Activated CD4-positive, alpha-beta memory T cell treated with anti-CD3 and anti-CD28 coated beads, Interleukin-2, amount 10 ng/mL, durations not matched to agents 7 days and 5 days (primary cell): ENCODE measurements at regions not wholly inside any gene's neighbourhood (a gene's known extent, or its start where the extent isn't known, plus 50 kb on each side); places are given as distances from the start of the nearest gene placed in this dataset.

Experiments
- CTCF ChIA-PET: fragments of 350-600 bp; sonication (Branson Sonifier 250); formaldehyde crosslinking; loops from one replicate; lab custom pipeline; 2021; ENCODE audit warnings: antibody characterized with exemption, inconsistent platforms; lab: Charles Lee
- POLR2A ChIA-PET: fragments of 350-600 bp; sonication (Branson Sonifier 250); formaldehyde crosslinking; loops from one replicate; lab custom pipeline; 2021; ENCODE audit warnings: antibody characterized with exemption; lab: Charles Lee
- DNase-seq: peaks from one replicate; pipeline ENCODE4 v3.0.0-alpha.2; 2020
- H3K27ac Mint-ChIP-seq: one replicate; pipeline ENCODE4 v1.8.0; 2021; ENCODE audit warnings: mild to moderate bottlenecking, mixed read lengths
- H3K27me3 Mint-ChIP-seq: one replicate; pipeline ENCODE4 v1.8.0; 2021; ENCODE audit warnings: mixed read lengths
- H3K36me3 Mint-ChIP-seq: one replicate; pipeline ENCODE4 v1.8.0; 2021; ENCODE audit warnings: low read depth, mixed read lengths
- H3K4me1 Mint-ChIP-seq: one replicate; pipeline ENCODE4 v1.8.0; 2021; ENCODE audit warnings: mixed read lengths
- H3K4me3 Mint-ChIP-seq: one replicate; pipeline ENCODE4 v1.8.0; 2021; ENCODE audit warnings: mild to moderate bottlenecking, mixed read lengths
- H3K9me3 Mint-ChIP-seq: one replicate; pipeline ENCODE4 v1.8.0; 2021; ENCODE audit warnings: mixed read lengths

DNA sequence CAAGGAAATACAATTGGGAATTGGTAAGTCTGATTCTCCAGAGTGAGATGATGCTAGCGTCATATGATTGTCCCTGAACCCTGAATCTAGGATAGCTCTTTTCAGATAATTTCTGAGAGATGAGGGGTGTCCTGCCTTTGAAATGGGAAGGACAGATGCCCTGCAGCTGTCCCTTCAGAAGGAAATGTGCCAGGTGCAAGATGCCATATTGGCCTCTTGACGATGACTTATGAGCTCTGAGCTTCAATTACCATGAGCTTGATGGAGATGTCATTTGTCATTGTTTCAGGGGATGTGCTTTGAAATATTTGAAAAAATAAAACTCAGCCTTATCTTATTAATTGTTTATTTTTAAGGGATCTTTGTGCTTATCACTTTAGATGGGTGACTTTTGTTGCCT, 185.1 kb downstream of the DACT1 start:
- ChIA-PET POLR2A (no interaction called here), CTCF (no interaction called here)
- Mint-ChIP-seq H3K9me3 (peaks cover 7% of the 10 kb centered on the region), H3K36me3 (no peaks in the 10 kb centered on the region), H3K27me3 (peaks cover 1% of the 10 kb centered on the region), H3K4me3 (no peak overlapping the region), H3K27ac (no peak overlapping the region), H3K4me1 (no peaks in the 10 kb centered on the region)
- no peak for DNase-seq

DNA sequence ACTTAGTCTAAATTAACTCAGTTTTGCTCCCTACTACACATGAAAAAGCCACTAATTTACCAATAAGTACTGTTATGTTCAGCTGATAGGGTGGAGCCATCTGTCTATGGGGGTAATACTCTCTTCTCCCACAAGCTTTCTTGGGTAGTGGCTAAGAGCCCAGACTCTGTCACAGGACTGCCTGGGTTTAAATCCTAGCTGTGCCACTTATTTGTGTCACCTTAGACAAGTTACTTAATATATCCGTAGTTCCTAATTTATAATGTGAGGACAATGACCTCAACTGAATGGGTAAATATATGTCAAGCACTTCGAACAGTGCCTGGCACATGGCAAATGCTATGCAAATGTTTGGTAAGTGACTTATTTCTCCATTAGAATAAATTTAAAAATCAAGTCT, 185.6 kb downstream of the DACT1 start:
- H3K4me3 Mint-ChIP-seq: no peak overlapping the region
- peaks cover 1% of the 10 kb centered on the region for H3K27me3 Mint-ChIP-seq
- H3K9me3 Mint-ChIP-seq: peaks cover 7% of the 10 kb centered on the region
- H3K4me1 Mint-ChIP-seq: no peaks in the 10 kb centered on the region
- H3K36me3 Mint-ChIP-seq: no peaks in the 10 kb centered on the region
- POLR2A ChIA-PET: no interaction called here
- CTCF ChIA-PET: no interaction called here
- no peak overlapping the region for H3K27ac Mint-ChIP-seq
- DNase-seq: no peak

DNA sequence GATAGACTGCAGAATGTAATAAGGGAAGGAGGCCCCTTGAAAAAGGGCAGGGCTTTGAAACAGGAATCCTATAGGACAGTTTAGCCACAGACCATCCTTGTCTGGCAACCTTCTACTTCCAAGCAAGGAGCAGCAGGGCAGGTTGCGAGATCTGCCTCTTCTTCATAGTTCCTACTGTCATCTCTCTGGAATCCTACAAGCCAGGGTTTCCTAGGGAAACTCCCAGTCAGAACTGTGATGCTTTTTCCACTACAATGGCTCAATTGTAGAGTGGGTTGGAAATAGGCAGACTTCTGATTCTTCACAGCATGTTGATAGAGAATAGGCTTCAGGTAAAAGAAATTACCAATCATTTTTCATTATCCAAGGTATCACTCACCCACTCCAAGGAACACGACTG, 186.3 kb downstream of the DACT1 start:
- no peaks in the 10 kb centered on the region for H3K36me3 Mint-ChIP-seq

DNA sequence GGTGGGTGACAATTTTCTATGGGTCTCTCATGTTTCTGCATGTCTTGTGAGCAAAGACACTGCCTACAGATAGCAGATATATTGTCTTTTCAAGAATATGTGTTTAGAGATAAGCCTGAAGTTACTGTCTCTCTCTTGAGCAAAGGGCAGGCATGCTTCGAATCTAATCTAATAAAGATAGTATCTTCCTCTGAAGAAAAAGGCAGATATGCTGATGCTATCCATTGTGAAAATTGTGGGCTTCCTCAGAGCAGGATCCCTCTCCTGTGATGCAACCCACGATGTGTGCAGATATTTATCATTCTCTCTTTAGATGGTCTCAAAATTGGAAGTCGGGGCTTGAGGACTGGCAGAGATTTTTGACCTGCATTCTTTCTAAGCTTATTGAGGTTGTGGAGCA, 187.0 kb downstream of the DACT1 start:
- no peak overlapping the region for H3K27ac Mint-ChIP-seq
- ChIA-PET CTCF (no interaction called here), POLR2A (no interaction called here)
- H3K36me3 Mint-ChIP-seq: no peaks in the 10 kb centered on the region
- peaks cover 7% of the 10 kb centered on the region for H3K9me3 Mint-ChIP-seq
- no peak overlapping the region for H3K4me3 Mint-ChIP-seq
- no peak for DNase-seq
- peaks cover 2% of the 10 kb centered on the region for H3K4me1 Mint-ChIP-seq
- peaks cover 1% of the 10 kb centered on the region for H3K27me3 Mint-ChIP-seq

More for the DNA sequence above, 186.3 kb downstream of the DACT1 start:
- Mint-ChIP-seq H3K27me3 (peaks cover 1% of the 10 kb centered on the region), H3K27ac (no peak overlapping the region), H3K9me3 (peaks cover 7% of the 10 kb centered on the region), H3K4me1 (no peaks in the 10 kb centered on the region), H3K4me3 (no peak overlapping the region)
- ChIA-PET POLR2A (no interaction called here), CTCF (no interaction called here)
- no peak for DNase-seq

DNA sequence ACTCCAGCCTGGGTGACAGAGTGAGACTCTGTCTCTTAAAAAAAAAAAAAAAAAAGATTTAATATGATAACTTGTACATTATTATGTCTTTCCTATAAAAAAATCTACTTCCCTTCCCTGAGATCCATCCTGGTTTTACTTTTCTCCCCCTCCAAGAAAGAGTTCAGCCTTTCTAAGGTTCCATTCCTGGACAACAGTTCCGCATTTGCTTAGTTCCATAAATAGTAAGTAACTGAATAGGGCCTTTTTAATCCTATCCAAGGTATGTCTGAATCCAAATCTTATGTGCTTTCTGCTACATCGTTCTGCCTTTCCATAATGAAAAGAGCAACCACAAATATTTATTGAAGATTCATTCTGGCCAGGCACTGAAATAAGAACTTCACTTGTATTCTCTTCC, 187.8 kb downstream of the DACT1 start:
- Mint-ChIP-seq H3K36me3 (no peaks in the 10 kb centered on the region), H3K4me3 (no peak overlapping the region), H3K9me3 (peaks cover 7% of the 10 kb centered on the region), H3K4me1 (peaks cover 2% of the 10 kb centered on the region), H3K27me3 (peaks cover 1% of the 10 kb centered on the region), H3K27ac (no peak overlapping the region)
- POLR2A ChIA-PET: no interaction called here
- DNase-seq: no peak
- CTCF ChIA-PET: no interaction called here

DNA sequence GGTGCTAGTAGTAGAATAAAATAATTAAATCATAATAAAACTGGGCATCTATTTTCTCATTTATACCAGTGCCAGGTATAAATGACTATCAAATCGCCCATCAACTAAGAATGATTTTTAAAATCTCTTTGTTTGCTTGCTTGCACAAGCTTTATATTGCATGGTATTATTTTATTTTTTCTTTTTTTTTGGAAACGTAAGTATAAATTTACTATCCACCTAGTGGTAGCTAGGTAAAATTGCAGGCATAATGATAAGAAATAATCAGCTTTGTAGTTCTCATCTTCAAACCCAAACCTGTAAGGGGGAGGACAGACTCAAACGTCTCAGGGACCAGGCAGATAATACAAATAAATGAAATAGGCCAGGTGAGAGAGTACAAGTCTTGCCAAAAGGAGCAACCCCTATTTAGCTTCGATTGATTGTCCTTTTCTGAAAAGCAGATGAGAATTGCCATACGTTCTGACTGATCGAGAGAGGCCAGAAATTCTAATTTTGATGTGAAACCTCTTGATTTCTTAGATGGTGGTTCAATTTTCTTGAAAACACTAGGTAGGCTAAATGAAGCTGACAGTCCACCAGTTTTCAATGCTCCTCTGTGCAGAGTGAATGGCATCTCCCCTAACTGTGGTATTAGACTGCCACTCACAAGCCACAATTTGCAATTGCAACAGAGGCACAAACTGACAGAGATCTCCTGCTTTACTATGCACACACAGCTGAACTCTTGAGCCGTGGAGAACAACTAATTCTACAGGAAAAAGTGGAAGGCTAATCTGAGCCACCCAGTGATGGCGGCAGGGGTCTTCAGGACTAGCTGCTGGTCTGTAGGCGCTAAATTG, 189.3 kb downstream of the DACT1 start:
- ChIA-PET POLR2A (no interaction called here), CTCF (interaction anchor here (1.3 kb wide), 1 partner anchor 326 kb away, joined by 9 read pairs; no protein-coding TSS in a partner anchor)
- no peaks in the 10 kb centered on the region for H3K36me3 Mint-ChIP-seq
- DNase-seq: no peak
- H3K27ac Mint-ChIP-seq: no peak overlapping the region
- peaks cover 7% of the 10 kb centered on the region for H3K9me3 Mint-ChIP-seq
- peaks cover 2% of the 10 kb centered on the region for H3K4me1 Mint-ChIP-seq
- no peak overlapping the region for H3K4me3 Mint-ChIP-seq
- H3K27me3 Mint-ChIP-seq: no peaks in the 10 kb centered on the region

DNA sequence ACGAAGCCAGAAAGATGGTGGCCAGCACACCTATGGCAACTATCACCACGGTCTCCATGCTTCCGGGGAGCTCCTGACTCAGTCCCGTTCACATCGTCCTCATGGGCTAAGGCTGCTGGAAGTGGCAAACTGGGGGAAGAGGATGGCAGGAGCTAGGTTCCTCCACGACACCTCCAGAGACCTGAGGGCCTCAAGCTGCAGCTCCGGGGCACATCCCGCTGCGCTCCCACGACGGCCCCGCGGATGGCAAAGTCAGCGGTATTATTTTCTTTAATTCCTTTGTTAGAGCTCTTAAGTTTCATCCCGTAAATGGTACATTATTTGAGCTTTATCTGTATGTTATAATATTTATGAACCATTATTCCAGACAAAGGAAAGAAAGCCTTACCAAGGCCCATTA, 190.5 kb downstream of the DACT1 start:
- ChIA-PET CTCF (no interaction called here), POLR2A (no interaction called here)
- H3K27me3 Mint-ChIP-seq: no peaks in the 10 kb centered on the region
- peaks cover 7% of the 10 kb centered on the region for H3K9me3 Mint-ChIP-seq
- peaks cover 2% of the 10 kb centered on the region for H3K4me1 Mint-ChIP-seq
- no peaks in the 10 kb centered on the region for H3K36me3 Mint-ChIP-seq
- DNase-seq: no peak
- no peak overlapping the region for H3K4me3 Mint-ChIP-seq
- no peak overlapping the region for H3K27ac Mint-ChIP-seq

DNA sequence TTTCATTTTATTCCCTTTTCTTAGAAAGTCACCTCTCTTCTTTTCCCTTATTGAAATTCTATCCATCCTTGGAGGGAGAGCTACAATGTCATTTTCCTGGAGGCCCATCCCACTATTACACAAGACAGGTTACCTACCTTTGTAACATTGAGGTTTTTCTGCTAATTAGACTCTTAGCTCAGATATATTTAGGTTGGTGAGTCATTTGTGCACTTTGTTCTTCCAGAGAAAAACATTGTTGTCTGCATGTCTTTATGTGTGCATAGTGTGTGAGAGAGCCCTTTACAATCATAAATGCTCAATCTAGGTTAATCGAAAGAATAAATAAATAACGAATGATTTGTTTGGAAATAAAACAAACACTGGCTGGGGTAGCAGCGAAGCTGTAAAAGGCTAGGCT, 191.8 kb downstream of the DACT1 start:
- no peak for DNase-seq
- Mint-ChIP-seq H3K27ac (no peak overlapping the region), H3K27me3 (no peaks in the 10 kb centered on the region), H3K9me3 (peaks cover 7% of the 10 kb centered on the region), H3K4me1 (peaks cover 2% of the 10 kb centered on the region), H3K36me3 (no peaks in the 10 kb centered on the region), H3K4me3 (no peak overlapping the region)
- POLR2A ChIA-PET: no interaction called here
- CTCF ChIA-PET: no interaction called here

DNA sequence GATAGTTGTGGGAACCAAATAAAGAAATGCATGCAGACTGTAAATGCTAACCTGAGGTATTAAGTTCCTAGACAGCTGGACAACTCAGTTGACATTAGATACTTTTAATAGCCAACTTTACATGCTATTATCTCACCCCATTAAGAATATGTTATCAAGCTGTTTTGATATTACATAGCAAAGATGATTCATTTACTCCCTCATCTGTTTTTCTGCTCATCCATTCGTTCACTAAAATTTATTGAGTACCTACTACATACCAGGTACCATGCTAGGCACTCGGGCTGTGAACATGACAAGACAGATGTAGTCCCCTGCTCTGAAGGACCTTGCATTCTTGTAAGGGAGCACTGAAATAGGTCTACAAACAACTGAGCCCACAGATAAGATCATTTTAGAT, 192.4 kb downstream of the DACT1 start:
- no peak overlapping the region for H3K27ac Mint-ChIP-seq
- H3K4me3 Mint-ChIP-seq: no peak overlapping the region
- peaks cover 7% of the 10 kb centered on the region for H3K9me3 Mint-ChIP-seq
- CTCF ChIA-PET: no interaction called here
- no peak for DNase-seq
- H3K36me3 Mint-ChIP-seq: no peaks in the 10 kb centered on the region
- peaks cover 2% of the 10 kb centered on the region for H3K4me1 Mint-ChIP-seq
- POLR2A ChIA-PET: no interaction called here
- no peaks in the 10 kb centered on the region for H3K27me3 Mint-ChIP-seq

DNA sequence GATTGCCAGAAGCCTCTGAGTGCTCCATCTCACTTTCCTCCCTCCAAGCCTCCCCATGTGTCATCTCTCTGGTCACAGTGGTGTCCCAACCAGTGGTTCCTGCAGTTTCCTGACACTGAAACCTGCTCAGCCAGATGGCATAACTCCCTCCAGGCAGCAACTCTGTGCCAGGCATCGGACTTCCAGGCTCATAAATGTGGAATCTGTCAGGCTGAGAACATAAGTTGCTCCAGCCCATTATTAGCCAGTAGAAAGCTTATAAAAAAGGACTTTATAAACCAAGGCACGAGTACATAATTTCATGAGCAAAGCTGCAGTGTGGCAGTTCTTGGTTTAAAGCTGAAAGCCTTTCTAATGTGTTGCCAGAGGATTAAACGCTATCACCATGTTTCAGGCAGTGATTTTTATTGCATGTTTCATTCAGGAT, 194.3 kb downstream of the DACT1 start:
- Mint-ChIP-seq H3K27ac (no peak overlapping the region), H3K27me3 (no peaks in the 10 kb centered on the region), H3K4me3 (no peak overlapping the region), H3K4me1 (peaks cover 2% of the 10 kb centered on the region), H3K36me3 (no peaks in the 10 kb centered on the region), H3K9me3 (peaks cover 3% of the 10 kb centered on the region)
- ChIA-PET CTCF (no interaction called here), POLR2A (no interaction called here)
- DNase-seq: no peak

DNA sequence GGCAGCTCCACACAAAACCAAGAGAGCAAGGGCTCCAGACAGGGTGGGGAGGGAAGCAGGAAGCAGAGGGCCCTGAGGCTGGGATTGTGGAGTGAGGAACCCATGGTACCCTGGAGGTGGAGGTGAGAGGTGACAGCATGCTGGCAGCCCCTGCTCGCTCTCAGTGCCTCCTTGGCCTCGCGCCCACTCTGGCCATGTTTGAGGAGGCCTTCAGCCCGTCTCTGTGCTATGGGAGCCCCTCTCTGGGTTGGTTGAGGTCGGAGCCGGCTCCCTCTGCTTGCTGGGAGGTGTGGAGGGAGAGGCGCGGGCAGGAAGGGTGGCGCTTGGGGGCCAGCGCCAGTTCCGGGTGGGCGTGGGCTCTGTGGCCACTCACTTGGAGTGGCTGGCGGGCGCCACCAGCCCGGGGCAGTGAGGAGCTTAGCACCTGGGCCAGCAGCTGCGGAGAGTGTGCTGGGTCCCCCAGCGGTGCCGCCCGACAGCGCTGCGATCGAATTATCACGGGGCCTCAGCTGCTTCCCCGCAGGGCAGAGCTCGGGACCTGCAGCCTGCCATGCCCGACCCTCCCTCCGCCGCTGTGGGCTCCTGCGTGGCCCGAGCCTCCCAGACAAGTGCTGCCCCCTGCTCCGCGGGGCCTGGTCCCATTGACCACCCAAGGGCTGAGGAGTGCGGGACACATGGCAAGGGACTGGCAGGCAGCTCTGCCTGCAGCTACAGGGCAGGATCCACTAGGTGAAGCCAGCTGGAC, 196.0 kb downstream of the DACT1 start:
- Mint-ChIP-seq H3K4me3 (no peak overlapping the region), H3K9me3 (no peaks in the 10 kb centered on the region), H3K4me1 (peaks cover 2% of the 10 kb centered on the region), H3K27ac (no peak overlapping the region), H3K27me3 (no peaks in the 10 kb centered on the region), H3K36me3 (no peaks in the 10 kb centered on the region)
- POLR2A ChIA-PET: no interaction called here
- CTCF ChIA-PET: no interaction called here
- DNase-seq: no peak

DNA sequence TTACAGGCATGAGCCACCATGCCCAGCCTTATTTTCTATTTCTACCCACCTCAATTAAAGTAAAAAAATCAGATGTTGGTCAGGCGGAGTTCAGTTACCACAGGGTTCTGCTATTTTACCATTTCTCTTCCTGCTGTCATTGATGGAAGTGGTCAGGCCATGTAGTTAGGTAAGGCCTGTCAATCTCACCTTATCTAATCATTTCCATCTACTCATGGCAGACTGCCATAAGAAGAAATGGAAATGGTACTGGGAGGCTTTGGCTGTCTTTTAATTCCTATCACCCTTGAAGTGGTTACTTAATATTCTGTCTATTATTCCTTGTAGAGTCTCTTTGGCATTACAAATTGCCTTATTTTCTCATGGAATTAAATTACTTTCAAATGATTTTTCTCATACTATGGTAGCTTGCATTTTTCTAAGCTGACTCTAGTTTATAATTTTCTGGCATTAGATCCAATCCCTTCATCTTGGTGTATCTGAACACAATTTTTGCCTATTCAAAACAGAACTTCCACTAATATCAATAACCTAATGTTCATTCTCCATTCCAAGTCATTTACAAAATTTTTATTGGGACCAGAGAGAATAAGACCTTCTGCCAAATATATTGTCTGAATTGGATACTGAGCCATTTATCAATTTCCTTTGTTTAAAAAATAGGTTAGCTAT, 198.7 kb downstream of the DACT1 start:
- Mint-ChIP-seq H3K27me3 (peaks cover 2% of the 10 kb centered on the region), H3K4me1 (no peaks in the 10 kb centered on the region), H3K4me3 (no peak overlapping the region), H3K27ac (no peak overlapping the region), H3K9me3 (no peaks in the 10 kb centered on the region), H3K36me3 (no peaks in the 10 kb centered on the region)
- no peak for DNase-seq
- POLR2A ChIA-PET: no interaction called here
- CTCF ChIA-PET: no interaction called here

DNA sequence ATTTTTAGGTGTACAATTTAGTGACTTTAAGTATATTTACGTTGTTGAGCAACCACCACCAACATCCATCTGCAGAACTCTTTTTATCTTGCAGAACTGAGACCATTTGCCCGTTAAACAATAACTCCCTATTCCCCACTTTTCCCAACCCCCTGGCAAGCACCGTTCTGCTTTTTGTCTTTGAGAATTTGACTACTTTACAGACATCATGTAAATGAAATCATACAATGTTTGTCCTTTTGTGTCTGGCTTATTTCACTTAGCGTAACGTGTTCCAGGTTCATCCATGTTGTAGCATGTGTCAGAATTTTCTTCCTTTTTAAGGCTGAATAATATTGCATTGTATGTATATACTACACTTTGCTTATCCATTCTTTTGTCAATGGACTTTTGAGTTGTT, 201.5 kb downstream of the DACT1 start:
- no peaks in the 10 kb centered on the region for H3K36me3 Mint-ChIP-seq
- ChIA-PET CTCF (no interaction called here), POLR2A (no interaction called here)
- no peak for DNase-seq
- H3K4me3 Mint-ChIP-seq: no peak overlapping the region
- H3K27ac Mint-ChIP-seq: no peak overlapping the region
- H3K27me3 Mint-ChIP-seq: peaks cover 2% of the 10 kb centered on the region
- H3K9me3 Mint-ChIP-seq: no peaks in the 10 kb centered on the region
- H3K4me1 Mint-ChIP-seq: no peaks in the 10 kb centered on the region
